ENCODE measurements at regions not wholly inside any gene's neighbourhood (a gene's known extent, or its start where the extent isn't known, plus 50 kb on each side); places are given as distances from the start of the nearest gene placed in this dataset.

DNA sequence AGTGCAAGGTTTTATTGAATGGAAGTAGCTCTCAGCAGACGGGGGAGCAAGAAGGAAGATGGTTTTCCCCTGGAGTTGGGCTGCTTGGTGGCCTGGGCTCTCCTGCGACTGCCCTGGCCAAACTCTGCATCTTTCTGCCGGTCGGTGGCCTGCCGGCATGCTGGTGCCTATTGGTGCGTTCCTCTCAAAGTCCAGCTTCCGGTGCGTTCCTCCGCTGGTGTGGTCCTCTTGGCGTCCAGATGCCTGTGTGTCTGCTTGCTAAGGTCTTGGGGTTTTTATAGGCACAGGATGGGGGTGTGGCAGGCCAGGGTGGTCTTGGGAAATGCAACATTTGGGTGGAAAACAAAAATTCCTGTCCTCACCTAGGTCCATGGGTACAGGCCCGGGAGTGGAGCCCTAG, 567.4 kb upstream of the CNTN5 start:
- Histone ChIP-seq H3K9me3 (no peaks in the 10 kb centered on the region), H3K36me3 (no peaks in the 10 kb centered on the region), H3K27me3 (no peaks in the 10 kb centered on the region), H3K27ac (no peak overlapping the region), H3K4me1 (no peaks in the 10 kb centered on the region), H3K4me3 (no peak overlapping the region)
- no peak for DNase-seq (ENCODE audit: low spot score in 2 of 2)
- intact Hi-C loops (cut with DNase I; ENCODE audit: low total_unique reads): no loop called here
- TF ChIP-seq POLR2A (IDR thresholded peaks at IDR 0.05) (no peak), POLR2AphosphoS5 (IDR thresholded peaks at IDR 0.05) (no peak)

DNA sequence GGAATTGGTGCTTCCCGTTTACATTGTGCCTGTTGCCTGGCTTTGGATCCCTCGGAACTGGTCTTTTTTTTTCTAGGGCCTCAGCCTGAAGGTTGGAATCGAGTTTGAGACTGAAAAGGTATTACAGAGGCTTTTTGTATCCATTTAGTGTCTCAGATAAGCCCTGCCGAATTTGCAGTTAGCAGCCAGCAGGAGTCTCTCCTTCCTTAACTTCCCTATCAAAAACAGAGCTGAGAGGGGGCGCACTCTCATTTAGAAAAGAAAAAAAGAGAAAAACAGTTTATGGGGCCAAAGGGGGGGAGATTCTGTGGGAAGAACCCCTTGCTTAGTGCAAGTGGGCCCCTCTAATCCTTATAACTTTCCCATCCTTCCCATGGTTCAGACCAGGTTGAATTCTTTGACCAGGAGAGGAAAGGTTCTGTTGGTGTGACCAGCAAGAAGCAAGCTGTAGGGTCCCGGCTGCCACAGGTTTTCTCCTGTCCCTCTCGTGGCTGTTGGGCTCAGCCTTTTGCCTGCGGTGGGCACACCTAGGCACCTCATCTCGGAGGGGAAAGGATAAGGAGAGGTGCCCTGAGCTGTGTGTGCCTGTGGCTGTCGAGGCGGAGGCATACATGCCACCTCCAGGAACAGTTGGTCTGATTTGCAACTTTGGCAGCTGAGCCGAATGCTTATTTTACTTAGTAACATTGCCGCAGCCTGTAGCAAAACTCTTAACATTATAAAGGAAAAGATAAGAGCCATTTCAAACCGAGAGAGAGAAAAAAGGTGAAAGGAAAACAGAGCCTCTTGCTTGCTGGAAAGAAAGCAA, 565.0 kb upstream of the CNTN5 start:
- H3K4me3 ChIP-seq: no peak overlapping the region
- no peak for DNase-seq (ENCODE audit: low spot score in 2 of 2)
- no peak overlapping the region for H3K27ac ChIP-seq
- no peaks in the 10 kb centered on the region for H3K27me3 ChIP-seq
- no peak for TF ChIP-seq POLR2AphosphoS5 (IDR thresholded peaks at IDR 0.05)
- H3K9me3 ChIP-seq: no peaks in the 10 kb centered on the region
- no peaks in the 10 kb centered on the region for H3K36me3 ChIP-seq
- H3K4me1 ChIP-seq: no peaks in the 10 kb centered on the region
- intact Hi-C loops (cut with DNase I; ENCODE audit: low total_unique reads): no loop called here

- Histone ChIP-seq H3K27ac (no peak overlapping the region), H3K36me3 (no peaks in the 10 kb centered on the region), H3K9me3 (no peaks in the 10 kb centered on the region), H3K27me3 (no peaks in the 10 kb centered on the region), H3K4me3 (no peak overlapping the region), H3K4me1 (no peaks in the 10 kb centered on the region)
- TF ChIP-seq POLR2A (IDR thresholded peaks at IDR 0.05): no peak
- TF ChIP-seq POLR2AphosphoS5 (IDR thresholded peaks at IDR 0.05): no peak
- TF ChIP-seq CTCF (IDR thresholded peaks at IDR 0.05): no peak
- no peak for DNase-seq (ENCODE audit: low spot score in 2 of 2)
- intact Hi-C loops (cut with DNase I; ENCODE audit: low total_unique reads): no loop called here
Measured at GRCh38 chr11:98456308-98456680, 564.5 kb upstream of the CNTN5 start.

GRCh38 chr11:98495016-98495415, 525.7 kb upstream of the CNTN5 start:
- DNase-seq (ENCODE audit: low spot score in 2 of 2): no peak
- Histone ChIP-seq H3K4me1 (no peaks in the 10 kb centered on the region), H3K27ac (no peak overlapping the region), H3K27me3 (no peaks in the 10 kb centered on the region), H3K9me3 (no peaks in the 10 kb centered on the region), H3K4me3 (no peak overlapping the region), H3K36me3 (no peaks in the 10 kb centered on the region)
- no peak for TF ChIP-seq CTCF (IDR thresholded peaks at IDR 0.05)
- no peak for TF ChIP-seq POLR2A (IDR thresholded peaks at IDR 0.05)
- TF ChIP-seq POLR2AphosphoS5 (IDR thresholded peaks at IDR 0.05): no peak
- intact Hi-C loops (cut with DNase I; ENCODE audit: low total_unique reads): no loop called here

DNA sequence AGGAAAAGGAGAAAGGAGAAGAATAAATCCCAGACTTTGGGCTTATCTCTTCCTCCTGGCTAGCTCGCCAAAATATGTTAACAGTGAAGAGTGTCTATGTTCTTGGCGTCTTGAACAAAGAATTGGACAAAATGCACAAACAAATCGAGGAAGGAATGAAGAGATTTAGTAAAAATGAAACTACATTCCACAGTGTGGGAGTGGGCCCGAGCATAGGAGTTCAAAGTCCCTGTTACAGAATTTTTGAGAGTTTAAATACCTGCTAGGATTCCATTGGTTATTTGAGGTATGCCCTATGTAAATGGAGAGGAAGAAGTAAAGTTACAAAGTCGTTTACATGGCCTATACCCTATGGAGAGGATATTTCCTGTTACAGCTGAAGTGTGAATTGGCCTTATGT, 525.1 kb upstream of the CNTN5 start:
- no peaks in the 10 kb centered on the region for H3K4me1 ChIP-seq
- no peak for DNase-seq (ENCODE audit: low spot score in 2 of 2)
- no peaks in the 10 kb centered on the region for H3K9me3 ChIP-seq
- intact Hi-C loops (cut with DNase I; ENCODE audit: low total_unique reads): no loop called here
- no peaks in the 10 kb centered on the region for H3K27me3 ChIP-seq
- H3K27ac ChIP-seq: no peak overlapping the region
- TF ChIP-seq CTCF (IDR thresholded peaks at IDR 0.05): no peak
- no peak for TF ChIP-seq POLR2AphosphoS5 (IDR thresholded peaks at IDR 0.05)
- no peak for TF ChIP-seq POLR2A (IDR thresholded peaks at IDR 0.05)
- H3K4me3 ChIP-seq: no peak overlapping the region
- no peaks in the 10 kb centered on the region for H3K36me3 ChIP-seq

- Histone ChIP-seq H3K4me1 (no peaks in the 10 kb centered on the region), H3K36me3 (peaks cover 5% of the 10 kb centered on the region), H3K27me3 (no peaks in the 10 kb centered on the region), H3K4me3 (no peak overlapping the region), H3K9me3 (peaks cover 0 to 17% of the 10 kb centered on the region in 2 donors), H3K27ac (no peak overlapping the region)
- DNase-seq (ENCODE audit: low spot score in 2 of 2): no peak
- no peak for TF ChIP-seq CTCF (IDR thresholded peaks at IDR 0.05)
- TF ChIP-seq POLR2AphosphoS5 (IDR thresholded peaks at IDR 0.05): no peak
- no peak for TF ChIP-seq POLR2A (IDR thresholded peaks at IDR 0.05)
- intact Hi-C loops (cut with DNase I; ENCODE audit: low total_unique reads): no loop called here
Measured at GRCh38 chr11:98507208-98507607, 513.5 kb upstream of the CNTN5 start.

Measured in breast epithelium (tissue), 4 donors.